ENCODE measurements at regions not wholly inside any gene's neighbourhood (a gene's known extent, or its start where the extent isn't known, plus 50 kb on each side); places are given as distances from the start of the nearest gene placed in this dataset.

- no peak for TF ChIP-seq CTCF (IDR thresholded peaks at IDR 0.05)
- no peak for TF ChIP-seq POLR2A (IDR thresholded peaks at IDR 0.05)
Observed at GRCh38 chr2:111656436-111656835, 227.6 kb downstream of the ANAPC1 start.

All from esophagus squamous epithelium (tissue), 4 donors.